Neural progenitor cell (in vitro differentiated cells): ENCODE measurements at regions not wholly inside any gene's neighbourhood (a gene's known extent, or its start where the extent isn't known, plus 50 kb on each side); places are given as distances from the start of the nearest gene placed in this dataset.

Source experiments
- CTCF ChIP-seq: fragments of 200-600 bp; sonication (generic); IDR thresholded peaks from 2 replicates; pipeline ENCODE4 v1.5.1; 2017; ENCODE audit warnings: antibody characterized with exemption, mild to moderate bottlenecking
- EZH2 ChIP-seq: fragments of 200-600 bp; sonication (generic); IDR thresholded peaks from 2 replicates; pipeline ENCODE4 v1.6.1; 2017; ENCODE audit warnings: antibody characterized with exemption, mild to moderate bottlenecking, moderate library complexity
- EZH2phosphoT487 ChIP-seq: fragments of 200-600 bp; sonication (generic); IDR thresholded peaks from 2 replicates; pipeline ENCODE4 v1.6.1; 2017; ENCODE audit warnings: antibody characterized with exemption

- no peak for TF ChIP-seq EZH2phosphoT487
- TF ChIP-seq CTCF = no peak
- TF ChIP-seq EZH2 = no peak
Measured at GRCh38 chr5:40073927-40074326, 605.8 kb upstream of the PTGER4 start.
